T-helper 1 cell treated with Interleukin-12 subunit alpha and Interleukin-12 subunit beta and Interleukin-4 antibody, amounts not matched to agents 30 μg/mL and 1 μg/mL, for 36 hours (primary cell): ENCODE measurements at regions not wholly inside any gene's neighbourhood (a gene's known extent, or its start where the extent isn't known, plus 50 kb on each side); places are given as distances from the start of the nearest gene placed in this dataset.

Experiments
- H3K27ac Mint-ChIP-seq: one replicate; pipeline ENCODE4 v1.8.0; 2021; ENCODE audit warnings: mild to moderate bottlenecking, mixed read lengths
- H3K27me3 Mint-ChIP-seq: one replicate; pipeline ENCODE4 v1.8.0; 2021; ENCODE audit warnings: low read depth, mixed read lengths
- H3K36me3 Mint-ChIP-seq: one replicate; pipeline ENCODE4 v1.8.0; 2021; ENCODE audit warnings: low read depth, mixed read lengths
- H3K4me1 Mint-ChIP-seq: one replicate; pipeline ENCODE4 v1.8.0; 2021; ENCODE audit warnings: low read depth, mixed read lengths
- H3K4me3 Mint-ChIP-seq: one replicate; pipeline ENCODE4 v1.8.0; 2021; ENCODE audit warnings: mild to moderate bottlenecking, moderate library complexity, mixed read lengths
- H3K9me3 Mint-ChIP-seq: one replicate; pipeline ENCODE4 v1.8.0; 2021; ENCODE audit warnings: mixed read lengths

- H3K27ac Mint-ChIP-seq: no peak overlapping the region
- no peaks in the 10 kb centered on the region for H3K9me3 Mint-ChIP-seq
- no peaks in the 10 kb centered on the region for H3K27me3 Mint-ChIP-seq
- H3K36me3 Mint-ChIP-seq: no peaks in the 10 kb centered on the region
- H3K4me3 Mint-ChIP-seq: no peak overlapping the region
- H3K4me1 Mint-ChIP-seq: no peaks in the 10 kb centered on the region
Observed at GRCh38 chr7:155399577-155399976, 58.4 kb upstream of the EN2 start.

GRCh38 chr7:155401231-155401630, 56.7 kb upstream of the EN2 start:
- H3K27ac Mint-ChIP-seq: no peak overlapping the region
- H3K36me3 Mint-ChIP-seq: no peaks in the 10 kb centered on the region
- peaks cover 4% of the 10 kb centered on the region for H3K27me3 Mint-ChIP-seq
- no peaks in the 10 kb centered on the region for H3K9me3 Mint-ChIP-seq
- no peak overlapping the region for H3K4me3 Mint-ChIP-seq
- H3K4me1 Mint-ChIP-seq: no peaks in the 10 kb centered on the region

GRCh38 chr7:155401884-155402283, 56.0 kb upstream of the EN2 start:
- Mint-ChIP-seq H3K36me3 (no peaks in the 10 kb centered on the region), H3K4me3 (no peak overlapping the region), H3K27ac (no peak overlapping the region), H3K9me3 (no peaks in the 10 kb centered on the region), H3K27me3 (peaks cover 5% of the 10 kb centered on the region), H3K4me1 (no peaks in the 10 kb centered on the region)

- Mint-ChIP-seq H3K36me3 (no peaks in the 10 kb centered on the region), H3K27ac (no peak overlapping the region), H3K9me3 (no peaks in the 10 kb centered on the region), H3K4me1 (no peaks in the 10 kb centered on the region), H3K4me3 (no peak overlapping the region), H3K27me3 (peaks cover 5% of the 10 kb centered on the region)
Observed at GRCh38 chr7:155402941-155403340, 55.0 kb upstream of the EN2 start.

GRCh38 chr7:155404976-155405375, 53.0 kb upstream of the EN2 start:
- Mint-ChIP-seq H3K27me3 (peaks cover 5% of the 10 kb centered on the region), H3K27ac (no peak overlapping the region), H3K4me3 (no peak overlapping the region)

DNA sequence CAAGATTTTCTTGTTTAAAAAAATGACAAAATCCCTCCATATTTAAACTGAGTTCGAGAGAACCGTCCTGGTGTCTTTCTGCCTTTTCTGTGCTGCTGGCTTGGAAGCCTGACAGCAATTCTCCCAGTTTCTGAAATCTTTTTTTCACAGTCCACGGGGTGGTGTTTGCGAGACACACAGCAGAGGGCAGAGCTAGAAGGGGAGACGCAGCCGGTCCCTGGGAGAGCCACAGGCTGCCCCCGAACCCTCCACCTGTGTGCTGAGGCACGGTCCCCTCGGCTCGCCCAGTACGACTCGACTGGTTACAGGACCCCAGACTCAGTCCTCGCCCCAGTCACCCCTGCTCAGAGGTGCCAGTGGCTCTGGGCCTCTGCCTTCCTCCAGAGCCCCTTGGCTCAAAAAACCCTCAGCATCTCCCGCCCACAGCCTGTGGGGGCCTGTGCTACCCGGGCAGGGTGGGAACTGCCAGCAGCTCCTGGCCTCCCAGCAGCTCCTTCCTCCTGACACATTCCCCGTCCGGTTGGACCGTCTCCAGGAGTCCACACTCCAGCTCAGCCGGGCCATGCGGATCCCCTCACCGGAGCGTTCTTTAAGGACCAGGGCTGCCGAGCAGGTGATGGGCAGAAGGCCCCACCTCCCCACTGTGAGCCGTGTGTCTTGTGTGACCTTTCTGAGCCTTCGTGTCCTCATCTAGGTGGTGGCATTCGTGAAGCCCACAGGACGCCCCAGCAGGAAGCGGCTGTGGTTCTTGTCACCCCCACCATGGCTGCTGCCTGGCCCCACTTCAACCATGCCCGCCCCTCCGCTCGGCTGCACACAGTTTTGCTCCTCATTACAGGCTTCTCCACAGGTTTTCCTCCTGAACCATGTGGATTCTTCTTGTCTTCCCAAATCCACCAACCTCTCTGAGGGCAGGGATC, 52.3 kb upstream of the EN2 start:
- H3K9me3 Mint-ChIP-seq: no peaks in the 10 kb centered on the region
- no peaks in the 10 kb centered on the region for H3K36me3 Mint-ChIP-seq
- no peak overlapping the region for H3K4me3 Mint-ChIP-seq
- H3K4me1 Mint-ChIP-seq: no peaks in the 10 kb centered on the region
- no peak overlapping the region for H3K27ac Mint-ChIP-seq
- H3K27me3 Mint-ChIP-seq: peaks cover 5% of the 10 kb centered on the region

More at GRCh38 chr7:155404976-155405375, 53.0 kb upstream of the EN2 start:
- no peaks in the 10 kb centered on the region for H3K9me3 Mint-ChIP-seq
- no peaks in the 10 kb centered on the region for H3K36me3 Mint-ChIP-seq
- no peaks in the 10 kb centered on the region for H3K4me1 Mint-ChIP-seq

- H3K27me3 Mint-ChIP-seq: peaks cover 5% of the 10 kb centered on the region
Observed at GRCh38 chr7:155407799-155408198, 50.1 kb upstream of the EN2 start.

More at GRCh38 chr7:155407799-155408198, 50.1 kb upstream of the EN2 start:
- no peaks in the 10 kb centered on the region for H3K9me3 Mint-ChIP-seq
- no peak overlapping the region for H3K27ac Mint-ChIP-seq
- H3K4me1 Mint-ChIP-seq: no peaks in the 10 kb centered on the region
- H3K4me3 Mint-ChIP-seq: no peak overlapping the region
- no peaks in the 10 kb centered on the region for H3K36me3 Mint-ChIP-seq
